Type B pancreatic cell (in vitro differentiated cells): ENCODE measurements at regions not wholly inside any gene's neighbourhood (a gene's known extent, or its start where the extent isn't known, plus 50 kb on each side); places are given as distances from the start of the nearest gene placed in this dataset.

Source experiments
- DNase-seq: peaks from one replicate; pipeline ENCODE4 v3.0.0; 2021; ENCODE audit warnings: mixed read lengths; ENCODE audit not compliant: unreplicated experiment; ENCODE audit errors: extremely low spot score
- H3K27ac Mint-ChIP-seq: 2 replicates; pipeline ENCODE4 v1.8.0; 2021; ENCODE audit warnings: mild to moderate bottlenecking, mixed read lengths
- H3K27me3 Mint-ChIP-seq: 2 replicates; pipeline ENCODE4 v1.8.0; 2021; ENCODE audit warnings: mixed read lengths
- H3K36me3 Mint-ChIP-seq: 2 replicates; pipeline ENCODE4 v1.8.0; 2021; ENCODE audit warnings: mixed read lengths
- H3K4me1 Mint-ChIP-seq: one replicate; pipeline ENCODE4 v1.8.0; 2021; ENCODE audit warnings: mixed read lengths; ENCODE audit not compliant: unreplicated experiment
- H3K4me3 Mint-ChIP-seq: 2 replicates; pipeline ENCODE4 v1.8.0; 2021; ENCODE audit warnings: mild to moderate bottlenecking, mixed read lengths
- H3K9me3 Mint-ChIP-seq: 2 replicates; pipeline ENCODE4 v1.8.0; 2021; ENCODE audit warnings: mixed read lengths
- TF ChIP-seq, protein P1 (sequence below): fragments of 200-600 bp; sonication (generic); conservative IDR thresholded peaks from 2 replicates; pipeline ENCODE4 v1.5.0; 2021; ENCODE audit warnings: antibody characterized with exemption, mild to moderate bottlenecking

DNA sequence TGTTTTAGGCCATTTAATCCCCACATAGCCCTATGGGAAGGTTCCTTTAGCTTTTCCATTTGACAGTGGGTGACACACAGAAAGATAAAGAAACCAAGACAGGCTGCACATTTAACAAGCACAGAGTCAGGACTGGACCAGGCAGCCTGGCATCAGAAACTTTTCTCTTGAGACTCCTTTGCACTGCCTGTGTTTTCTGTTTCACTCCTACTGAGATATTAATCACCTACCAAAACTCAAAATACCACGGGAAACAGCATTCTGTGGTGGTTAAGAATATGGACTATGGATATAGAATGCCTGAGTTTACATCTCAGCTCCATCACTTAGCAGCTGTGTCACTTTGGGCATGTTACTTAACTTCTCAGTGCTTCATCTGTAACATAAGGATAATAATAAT is 73.3 kb downstream of the CTAGE1 start:
- H3K4me1 Mint-ChIP-seq = peaks cover 47% of the 10 kb centered on the region
- TF ChIP-seq, protein P1, sequence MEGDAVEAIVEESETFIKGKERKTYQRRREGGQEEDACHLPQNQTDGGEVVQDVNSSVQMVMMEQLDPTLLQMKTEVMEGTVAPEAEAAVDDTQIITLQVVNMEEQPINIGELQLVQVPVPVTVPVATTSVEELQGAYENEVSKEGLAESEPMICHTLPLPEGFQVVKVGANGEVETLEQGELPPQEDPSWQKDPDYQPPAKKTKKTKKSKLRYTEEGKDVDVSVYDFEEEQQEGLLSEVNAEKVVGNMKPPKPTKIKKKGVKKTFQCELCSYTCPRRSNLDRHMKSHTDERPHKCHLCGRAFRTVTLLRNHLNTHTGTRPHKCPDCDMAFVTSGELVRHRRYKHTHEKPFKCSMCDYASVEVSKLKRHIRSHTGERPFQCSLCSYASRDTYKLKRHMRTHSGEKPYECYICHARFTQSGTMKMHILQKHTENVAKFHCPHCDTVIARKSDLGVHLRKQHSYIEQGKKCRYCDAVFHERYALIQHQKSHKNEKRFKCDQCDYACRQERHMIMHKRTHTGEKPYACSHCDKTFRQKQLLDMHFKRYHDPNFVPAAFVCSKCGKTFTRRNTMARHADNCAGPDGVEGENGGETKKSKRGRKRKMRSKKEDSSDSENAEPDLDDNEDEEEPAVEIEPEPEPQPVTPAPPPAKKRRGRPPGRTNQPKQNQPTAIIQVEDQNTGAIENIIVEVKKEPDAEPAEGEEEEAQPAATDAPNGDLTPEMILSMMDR = no peak
- H3K27me3 Mint-ChIP-seq = peaks cover 45% of the 10 kb centered on the region
- DNase-seq = no peak
- no peaks in the 10 kb centered on the region for H3K9me3 Mint-ChIP-seq
- no peaks in the 10 kb centered on the region for H3K36me3 Mint-ChIP-seq
- no peak overlapping the region for H3K27ac Mint-ChIP-seq
- H3K4me3 Mint-ChIP-seq = no peak overlapping the region

DNA sequence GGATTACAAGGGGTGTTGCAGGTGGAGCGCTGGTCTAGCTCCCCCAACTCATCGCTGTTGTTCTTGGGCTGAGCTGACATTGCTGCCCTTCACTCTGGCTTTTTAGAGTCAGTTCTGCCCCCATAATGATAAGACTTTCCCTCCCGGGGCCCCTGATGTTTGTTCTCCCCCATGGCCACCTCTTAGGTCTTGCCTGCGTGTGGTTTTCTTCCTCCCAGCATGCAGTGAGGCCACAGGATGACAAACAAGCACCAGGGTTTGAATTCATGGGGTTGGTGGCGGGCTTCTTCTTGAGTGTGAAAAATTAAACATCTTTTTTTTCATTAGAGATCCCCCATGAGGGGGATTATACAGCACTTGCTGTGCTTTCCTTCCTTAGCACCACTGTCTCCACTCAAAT is 74.1 kb downstream of the CTAGE1 start:
- Mint-ChIP-seq H3K27ac (no peak overlapping the region), H3K36me3 (no peaks in the 10 kb centered on the region), H3K27me3 (peaks cover 40% of the 10 kb centered on the region), H3K9me3 (no peaks in the 10 kb centered on the region), H3K4me3 (no peak overlapping the region), H3K4me1 (peaks cover 40% of the 10 kb centered on the region)
- TF ChIP-seq, protein P1 = no peak
- DNase-seq = no peak

DNA sequence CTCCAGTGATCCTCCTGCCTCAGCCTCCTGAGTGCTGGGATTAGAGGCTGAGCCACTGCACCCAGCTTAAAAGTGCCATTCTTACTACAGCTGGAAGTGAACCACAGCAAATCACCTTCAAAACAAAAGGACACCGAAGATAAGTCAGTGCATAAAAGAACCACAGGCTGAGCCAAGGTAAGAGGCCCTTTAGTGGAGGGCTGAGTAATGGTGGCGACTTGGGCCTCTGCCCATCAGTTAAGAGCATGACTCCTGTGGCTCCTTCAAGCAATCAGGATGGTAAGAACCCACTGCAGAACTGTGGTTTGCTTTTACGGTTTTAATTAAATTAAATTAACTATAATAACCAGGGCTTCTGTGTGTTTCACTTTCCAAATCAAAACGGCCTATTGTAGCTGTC is 75.1 kb downstream of the CTAGE1 start:
- Mint-ChIP-seq H3K4me1 (peaks cover 40% of the 10 kb centered on the region), H3K9me3 (no peaks in the 10 kb centered on the region), H3K4me3 (no peak overlapping the region), H3K27ac (no peak overlapping the region), H3K27me3 (peaks cover 44% of the 10 kb centered on the region), H3K36me3 (no peaks in the 10 kb centered on the region)
- TF ChIP-seq, protein P1 = no peak
- DNase-seq = no peak

DNA sequence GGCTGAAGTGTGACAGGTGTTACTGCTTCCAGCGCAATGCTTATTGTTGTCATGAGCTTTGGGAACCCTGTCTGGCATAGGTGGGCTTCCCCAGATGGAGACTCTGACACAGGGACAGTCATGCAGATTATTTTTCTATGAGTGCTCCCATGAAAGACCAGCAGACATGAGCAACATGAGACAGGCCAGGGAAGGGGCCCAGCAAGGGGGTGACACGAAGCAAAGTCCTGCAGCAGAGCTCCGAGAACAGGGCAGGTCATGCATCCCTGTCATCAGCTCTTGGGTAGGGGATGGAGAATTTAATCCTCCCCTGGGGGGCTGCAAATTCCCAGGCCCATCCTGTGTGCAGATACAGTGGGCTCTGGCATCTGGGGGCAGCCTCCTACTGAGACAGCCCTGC is 77.4 kb downstream of the CTAGE1 start:
- TF ChIP-seq, protein P1 = no peak
- H3K9me3 Mint-ChIP-seq = no peaks in the 10 kb centered on the region
- H3K4me3 Mint-ChIP-seq = no peak overlapping the region
- peaks cover 33% of the 10 kb centered on the region for H3K27me3 Mint-ChIP-seq
- H3K36me3 Mint-ChIP-seq = no peaks in the 10 kb centered on the region
- DNase-seq = no peak
- peaks cover 22% of the 10 kb centered on the region for H3K4me1 Mint-ChIP-seq
- H3K27ac Mint-ChIP-seq = no peak overlapping the region

DNA sequence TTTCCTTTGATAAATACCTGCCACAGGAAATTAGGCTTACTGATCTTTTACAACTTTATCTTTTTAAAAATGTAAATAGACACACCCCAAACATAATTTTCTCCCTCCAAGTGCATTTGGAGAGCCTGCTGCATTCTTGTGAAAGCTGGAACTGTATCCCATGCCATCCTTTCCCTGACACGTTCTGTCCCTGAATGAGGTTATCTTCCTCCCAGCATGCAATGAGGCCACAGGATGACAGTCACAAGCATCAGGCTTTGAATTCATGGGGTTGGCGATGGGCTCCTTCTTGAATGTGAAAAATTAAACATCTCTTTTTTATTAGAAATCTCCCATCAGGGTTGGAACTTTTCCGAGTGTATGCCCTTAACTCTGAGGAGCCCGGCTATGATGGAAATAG is 77.8 kb downstream of the CTAGE1 start:
- Mint-ChIP-seq H3K4me1 (peaks cover 23% of the 10 kb centered on the region), H3K27ac (no peak overlapping the region), H3K36me3 (no peaks in the 10 kb centered on the region), H3K9me3 (no peaks in the 10 kb centered on the region), H3K27me3 (peaks cover 35% of the 10 kb centered on the region), H3K4me3 (no peak overlapping the region)
- no peak for DNase-seq
- TF ChIP-seq, protein P1 = no peak

DNA sequence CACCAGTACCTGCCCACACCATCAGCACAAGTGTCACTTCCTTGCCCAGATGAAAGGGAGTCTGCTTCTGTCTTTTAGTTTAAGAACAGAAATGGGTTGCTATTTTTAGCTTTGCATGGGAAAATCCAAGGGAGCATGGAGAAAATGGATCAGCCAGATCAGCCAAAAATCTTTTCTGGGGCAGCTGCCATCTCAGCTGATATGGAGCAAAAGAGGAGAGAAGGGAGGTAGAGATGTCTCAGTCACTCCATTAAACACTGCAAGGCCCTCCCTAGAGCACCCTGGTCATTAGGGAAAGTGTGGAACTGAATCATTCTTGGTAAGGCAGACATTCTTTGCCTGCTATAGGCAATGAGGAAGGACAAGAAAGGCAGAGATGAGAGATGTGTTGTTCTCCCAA is 79.9 kb downstream of the CTAGE1 start:
- TF ChIP-seq, protein P1 = no peak
- H3K36me3 Mint-ChIP-seq = no peaks in the 10 kb centered on the region
- H3K27me3 Mint-ChIP-seq = peaks cover 38% of the 10 kb centered on the region
- H3K9me3 Mint-ChIP-seq = no peaks in the 10 kb centered on the region
- no peak overlapping the region for H3K4me3 Mint-ChIP-seq
- no peak overlapping the region for H3K27ac Mint-ChIP-seq
- no peak for DNase-seq
- peaks cover 24% of the 10 kb centered on the region for H3K4me1 Mint-ChIP-seq
